DMS114 treated with DMSO at 0.1 percent for 48 hours (cell line): ENCODE measurements at regions not wholly inside any gene's neighbourhood (a gene's known extent, or its start where the extent isn't known, plus 50 kb on each side); places are given as distances from the start of the nearest gene placed in this dataset.

ENCODE experiments used
- DNase-seq: peaks from one replicate; lab custom pipeline; 2025; ENCODE audit not compliant: unreplicated experiment; lab: John Stamatoyannopoulos, UW

DNA sequence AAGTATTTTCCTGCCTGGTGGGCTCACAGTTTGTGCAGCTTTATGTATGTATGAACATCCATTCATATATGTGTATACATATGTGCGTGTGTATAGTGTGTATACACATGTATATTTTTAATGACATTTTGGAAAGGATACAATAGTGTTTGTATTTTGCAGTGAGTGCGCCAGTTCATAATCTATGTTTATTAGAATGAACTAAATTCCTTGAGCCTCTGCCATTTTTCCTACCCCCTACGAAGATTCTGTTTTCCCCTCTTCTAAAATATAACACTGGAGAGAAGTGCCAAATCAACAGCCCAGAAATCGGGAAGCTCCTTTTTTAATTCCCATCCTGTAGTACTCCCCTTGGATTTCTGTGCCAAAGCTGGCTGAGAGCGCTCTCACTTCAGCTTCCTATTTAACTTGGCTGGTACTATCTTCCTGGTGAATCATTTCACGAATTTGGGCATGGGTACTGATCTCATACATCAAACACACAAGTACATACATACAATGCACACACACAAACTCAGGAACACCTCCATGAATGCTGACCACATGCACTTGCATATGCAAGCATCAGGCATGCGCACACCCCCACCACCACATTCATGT, 578.4 kb upstream of the WWC1 start:
- no peak for DNase-seq

DNA sequence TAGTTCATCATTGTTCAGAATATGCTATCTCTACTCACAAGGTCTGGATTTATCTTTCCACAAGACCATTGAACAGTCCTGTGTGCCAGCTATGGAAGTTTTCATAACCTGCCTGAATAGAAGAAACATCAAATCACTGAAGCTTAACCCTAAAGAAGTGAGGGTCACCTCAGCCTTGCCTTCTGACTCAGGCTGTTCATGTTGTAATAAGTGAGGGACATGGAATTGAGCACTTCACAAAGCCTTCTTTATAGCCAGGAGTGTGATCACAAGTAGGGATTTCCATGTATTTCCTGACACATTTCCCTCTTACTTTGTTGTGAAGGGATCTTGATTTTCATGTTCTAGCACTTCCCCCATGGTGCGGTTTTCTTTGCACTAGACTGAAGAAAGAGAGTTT, 577.5 kb upstream of the WWC1 start:
- DNase-seq = no peak

DNA sequence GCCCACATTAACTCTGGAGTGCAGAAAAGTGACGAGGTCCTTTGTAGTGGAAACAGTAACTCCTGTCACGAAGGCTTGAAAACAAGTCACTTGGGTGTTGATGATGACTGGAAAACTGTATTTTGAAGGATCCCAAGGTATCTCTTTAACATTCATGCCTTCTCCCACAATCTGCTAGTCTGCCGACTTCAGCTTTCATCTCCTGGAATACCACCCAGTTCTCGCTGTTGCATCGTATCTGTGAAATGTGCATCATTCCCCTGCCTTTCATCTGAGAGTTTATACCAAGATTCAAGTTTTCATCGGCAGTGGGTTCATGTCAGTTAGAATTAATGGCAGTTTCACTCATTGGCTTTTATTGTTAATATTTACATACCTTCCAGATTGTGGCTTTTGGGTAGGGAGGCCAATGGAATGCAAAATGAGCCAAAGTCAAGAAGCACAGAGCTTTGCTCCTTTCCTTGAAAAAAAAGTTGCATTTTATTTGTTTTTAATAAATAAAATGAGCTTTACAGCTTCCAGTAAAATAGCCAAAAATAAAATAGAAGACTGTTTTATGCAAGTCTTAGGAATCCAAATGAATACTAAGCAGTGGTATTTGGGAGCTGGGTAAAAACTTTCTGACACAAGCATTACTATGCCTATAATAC, 575.2 kb upstream of the WWC1 start:
- DNase-seq = no peak

DNA sequence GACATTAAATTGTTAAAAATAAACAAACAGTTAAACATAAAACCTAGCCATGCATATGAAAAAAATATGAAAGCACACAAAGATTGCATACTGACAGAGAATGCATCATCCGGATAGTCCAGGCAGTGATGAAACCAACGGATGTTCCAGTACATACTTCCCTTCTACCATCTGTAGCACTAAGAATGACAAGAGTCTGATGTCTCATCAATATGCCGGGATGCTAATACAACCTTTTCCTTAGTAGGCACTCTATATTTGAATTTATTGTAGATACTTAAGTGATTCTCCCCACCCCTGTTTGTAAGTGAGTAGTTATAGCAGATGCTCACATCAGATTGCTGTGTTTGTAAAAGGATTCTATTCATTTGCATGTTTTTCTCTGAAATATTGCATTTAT, 571.2 kb upstream of the WWC1 start:
- no peak for DNase-seq

DNA sequence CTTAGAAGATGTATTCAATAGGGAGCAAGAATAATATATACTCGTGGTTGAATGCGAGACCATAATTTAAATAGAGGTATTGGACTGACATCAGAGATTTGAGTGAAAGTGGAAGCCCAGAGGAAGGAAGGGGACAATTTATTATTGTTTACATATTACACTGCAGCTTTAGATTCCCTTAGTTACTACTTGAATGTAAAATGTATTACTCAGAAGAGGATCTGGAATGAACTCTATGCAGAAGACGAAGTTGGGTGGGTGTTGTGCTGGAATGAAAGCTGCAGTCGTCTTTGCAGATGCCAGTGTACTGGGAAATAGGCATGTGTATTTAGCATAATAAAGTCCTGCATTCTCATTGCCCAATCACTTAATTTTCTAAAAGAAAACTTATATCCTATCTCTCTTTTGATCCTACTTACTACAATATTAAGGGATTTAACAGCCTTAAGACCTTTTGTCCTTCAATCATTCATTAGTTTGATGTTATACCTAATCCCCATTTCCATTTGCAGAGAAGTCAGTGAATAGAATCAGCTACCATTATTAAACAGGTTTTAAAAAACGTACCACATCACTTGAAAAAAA, 570.7 kb upstream of the WWC1 start:
- DNase-seq = no peak

DNA sequence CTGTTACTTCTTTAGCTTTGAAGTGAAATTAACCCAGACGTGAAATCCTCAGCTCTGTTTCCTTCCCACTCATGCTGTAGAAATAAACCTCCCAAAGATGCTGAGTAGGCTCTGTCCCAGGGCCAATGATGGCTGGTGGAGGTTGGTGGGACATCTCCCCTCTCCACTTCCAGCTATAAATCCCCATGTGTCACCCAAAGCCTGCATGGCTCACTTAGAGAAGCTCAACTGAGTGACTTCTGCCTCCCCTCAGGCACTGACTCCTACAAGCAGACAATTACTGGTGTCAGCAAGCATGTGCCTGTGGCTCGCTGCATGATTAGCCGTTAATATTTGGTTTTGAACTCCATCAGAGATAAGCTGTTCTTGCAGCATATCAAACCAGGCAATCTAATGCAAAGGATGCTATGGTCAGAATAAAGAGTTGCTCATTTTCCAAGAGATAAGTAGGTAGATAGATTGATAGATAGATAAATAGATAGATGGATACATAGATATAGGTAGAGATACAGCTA, 569.5 kb upstream of the WWC1 start:
- DNase-seq = no peak

DNA sequence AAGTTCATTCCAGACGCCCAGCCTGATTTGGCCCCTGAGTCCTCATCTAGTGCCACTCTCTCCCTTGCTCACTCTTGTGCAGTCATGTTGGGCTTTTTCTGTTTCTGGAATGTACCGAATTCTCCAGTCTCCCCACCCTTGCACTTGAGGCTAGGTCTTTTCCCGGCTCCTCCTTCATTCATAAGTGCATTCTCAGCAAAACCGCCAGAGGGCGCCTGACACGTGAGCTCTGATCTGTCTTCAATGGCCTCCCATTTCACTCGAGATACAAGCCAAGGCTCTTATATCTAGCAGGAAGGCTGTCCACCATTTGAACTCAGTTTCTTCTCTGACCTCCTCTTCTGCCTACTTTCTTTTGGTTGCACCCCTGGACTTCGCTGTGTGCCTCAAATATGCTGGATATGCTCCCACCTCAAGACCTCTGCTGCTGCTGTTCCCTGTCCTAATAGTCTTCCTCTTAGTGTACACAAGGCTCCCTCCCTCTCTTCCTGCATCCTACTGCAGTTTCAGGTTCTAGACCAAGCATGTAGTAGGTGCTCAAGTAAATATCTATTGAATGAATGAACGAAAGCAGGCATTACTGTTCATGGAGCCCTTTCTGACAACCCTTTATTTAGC, 568.1 kb upstream of the WWC1 start:
- peak; percentile 42 for DNase-seq

DNA sequence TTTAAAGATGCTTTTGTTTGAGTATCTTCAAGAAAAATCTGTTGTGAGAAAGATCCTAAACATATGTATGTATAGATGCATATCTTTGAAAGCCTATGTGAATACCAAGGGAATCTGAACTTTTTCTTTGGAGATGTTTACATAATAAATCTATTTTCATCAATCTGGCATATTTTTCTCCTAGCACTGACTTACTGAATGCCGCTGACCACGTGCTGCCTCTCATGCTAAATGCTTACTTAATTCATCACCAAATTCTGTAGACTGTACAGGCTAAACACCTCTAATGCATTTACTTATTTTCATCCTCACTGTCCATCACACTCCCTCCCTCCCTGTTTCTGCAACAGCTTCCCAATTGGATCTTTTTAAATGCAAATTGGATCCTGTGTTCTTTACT, 566.2 kb upstream of the WWC1 start:
- DNase-seq = no peak

DNA sequence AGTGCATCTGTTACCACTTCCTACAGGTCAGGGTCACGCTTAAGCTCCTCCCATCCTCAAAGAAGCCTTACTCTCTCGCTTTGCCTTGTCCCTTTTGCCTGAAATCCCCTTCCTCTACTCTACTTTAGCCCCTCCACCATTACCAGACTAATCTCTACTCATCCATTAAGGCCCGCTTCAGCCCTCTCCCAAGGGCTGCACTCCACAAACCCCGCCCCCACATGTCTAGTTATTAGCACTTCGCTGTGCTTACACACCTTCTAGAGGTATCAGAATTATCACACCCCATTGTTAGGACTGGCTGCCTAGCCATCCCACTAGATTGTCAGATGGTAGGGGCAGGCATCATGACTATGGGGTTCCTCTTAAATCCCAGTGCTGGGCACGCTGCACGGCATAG, 565.7 kb upstream of the WWC1 start:
- DNase-seq = no peak

DNA sequence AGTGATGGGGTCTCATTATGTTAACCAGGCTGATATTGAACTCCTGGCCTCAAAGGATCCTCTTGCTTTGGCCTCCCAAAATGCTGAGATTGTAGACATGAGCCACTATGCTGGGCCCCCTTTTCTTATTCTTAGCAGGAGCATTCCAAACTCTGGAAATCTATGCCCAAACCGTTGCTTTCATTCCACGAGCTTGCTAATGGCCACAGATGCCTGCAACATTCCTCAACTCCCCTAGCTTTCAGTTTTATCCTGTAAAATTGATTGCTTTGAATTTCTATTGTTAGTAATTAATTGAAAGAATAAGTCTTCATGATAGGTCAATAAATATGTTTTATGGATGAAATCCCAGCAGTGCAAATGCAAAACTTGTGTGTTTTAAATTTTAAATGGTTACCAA, 564.8 kb upstream of the WWC1 start:
- DNase-seq = no peak

DNA sequence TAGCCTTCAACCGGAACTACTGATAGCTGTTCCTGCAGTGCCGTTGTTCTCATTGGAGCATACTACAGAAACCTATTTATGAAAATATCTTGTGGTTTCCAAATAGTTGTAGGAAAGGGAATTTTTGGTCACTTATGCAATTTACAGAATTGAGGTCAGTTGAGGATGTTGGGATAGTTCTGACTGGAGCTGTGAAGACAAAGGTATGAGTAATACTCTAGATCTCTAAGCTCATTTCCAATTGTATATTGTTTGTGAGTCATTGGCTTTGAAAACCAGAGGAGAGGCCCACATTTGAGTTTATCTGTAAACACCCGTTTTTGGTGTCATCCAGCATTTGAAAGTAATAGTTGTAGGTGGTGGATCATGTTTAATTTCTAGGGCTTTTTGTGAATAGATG, 561.3 kb upstream of the WWC1 start:
- no peak for DNase-seq

DNA sequence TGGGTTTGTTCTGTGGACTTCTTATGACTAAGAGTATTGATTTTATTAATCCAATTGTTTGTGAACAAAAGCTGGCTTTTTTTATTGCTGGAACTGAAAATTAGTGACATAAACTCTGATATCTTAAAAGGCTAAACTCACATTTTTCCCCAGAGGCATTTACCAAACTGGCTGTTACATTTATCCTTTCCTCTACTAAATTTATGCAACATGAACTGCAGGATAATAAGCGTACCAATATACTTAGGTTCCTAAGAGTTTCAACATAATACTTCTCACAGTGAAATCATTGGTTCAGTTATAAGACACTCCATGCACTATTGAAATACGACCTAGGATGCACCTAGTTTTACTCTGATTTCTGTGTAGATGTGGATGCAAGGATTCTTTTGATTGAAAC, 560.8 kb upstream of the WWC1 start:
- DNase-seq = no peak

DNA sequence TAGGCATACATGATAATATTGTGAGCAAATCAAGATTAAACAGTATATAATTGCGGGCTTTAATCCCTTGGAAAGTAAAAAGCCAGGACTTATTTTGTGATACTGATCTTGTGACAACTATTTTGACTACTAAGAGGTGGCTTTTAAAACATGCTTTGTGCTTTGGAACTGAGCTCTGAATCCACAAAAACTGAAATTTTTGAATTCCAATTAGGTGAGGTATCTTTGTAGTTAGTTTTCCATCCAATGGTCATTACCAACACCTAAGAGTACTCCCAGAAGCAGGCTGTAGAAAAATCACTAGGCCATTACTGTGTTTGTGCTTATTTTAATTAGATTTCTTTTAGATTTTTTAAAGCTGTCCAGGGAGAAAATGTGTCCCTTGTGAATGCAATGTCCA, 559.5 kb upstream of the WWC1 start:
- no peak for DNase-seq

DNA sequence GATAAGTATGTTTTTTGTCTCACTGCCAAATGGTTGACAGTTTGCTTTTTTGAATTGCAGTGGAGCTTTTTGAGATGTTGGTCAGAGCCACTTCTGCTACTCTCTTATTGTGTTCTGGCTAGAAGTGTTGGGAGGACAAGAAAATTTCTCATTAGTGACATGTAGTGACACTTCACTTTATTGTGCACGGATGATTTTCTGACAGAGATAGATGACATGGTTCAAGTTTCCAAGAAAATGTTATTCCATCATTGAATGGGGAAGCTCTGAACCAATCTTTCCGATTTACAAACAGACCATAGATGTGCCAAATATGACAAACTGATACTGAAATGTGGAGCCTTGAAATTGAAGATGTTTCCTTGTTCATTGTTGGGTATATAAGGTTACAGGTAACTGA, 558.9 kb upstream of the WWC1 start:
- no peak for DNase-seq

DNA sequence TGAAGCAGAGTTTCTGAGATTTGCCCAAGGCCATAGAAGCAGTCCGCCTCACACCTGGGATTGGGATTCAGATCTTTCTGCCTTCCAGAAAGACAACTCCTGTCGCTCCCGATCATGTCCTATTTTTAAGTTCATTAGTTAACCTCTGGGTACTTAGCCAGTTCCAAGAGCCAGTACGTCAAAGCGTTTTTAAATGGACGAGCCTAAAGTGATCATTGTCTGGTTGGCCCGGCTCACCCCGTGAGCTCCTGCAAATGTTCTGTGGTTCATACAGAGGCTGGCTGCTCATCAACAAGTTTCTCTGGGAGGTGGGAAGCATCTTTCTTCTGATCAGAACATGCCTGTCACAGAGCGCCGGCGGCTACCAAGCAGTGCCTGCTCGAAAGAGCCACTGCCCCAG, 554.5 kb upstream of the WWC1 start:
- no peak for DNase-seq

DNA sequence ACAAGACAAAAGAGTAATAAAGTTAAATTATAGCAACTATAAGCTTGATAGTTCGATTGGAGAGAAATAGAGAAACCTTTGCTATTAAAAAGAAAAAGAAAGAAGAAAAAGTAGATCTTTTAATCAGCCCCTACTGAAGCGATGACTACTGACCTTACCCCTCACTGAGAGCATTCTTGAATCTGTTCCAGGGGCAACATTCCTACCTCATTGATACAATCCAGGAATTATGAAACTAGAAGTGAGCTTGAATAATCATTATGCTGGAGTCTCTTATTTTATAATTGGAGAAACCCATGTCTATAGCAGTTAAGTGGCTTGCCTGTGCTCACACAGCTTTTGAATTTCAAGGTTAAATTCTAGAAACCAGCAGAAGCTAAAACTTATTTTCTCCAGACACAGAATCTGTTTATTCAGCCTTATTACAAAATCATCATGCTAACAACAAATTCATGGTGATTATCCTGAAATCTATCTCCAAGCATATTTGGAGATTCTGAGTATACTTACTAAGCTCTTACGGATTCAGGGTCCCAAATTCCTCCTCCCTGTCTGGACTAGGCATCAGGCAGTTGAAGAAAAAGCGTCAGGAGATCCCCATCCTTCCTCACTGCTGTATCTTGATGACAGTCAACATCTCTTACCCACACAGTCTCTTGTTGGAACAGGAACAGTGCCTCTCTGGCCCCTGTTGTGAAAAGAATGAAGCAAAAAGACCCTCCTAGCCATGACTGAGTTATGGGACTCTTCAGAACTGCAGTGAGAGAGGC, 547.6 kb upstream of the WWC1 start:
- DNase-seq = no peak

DNA sequence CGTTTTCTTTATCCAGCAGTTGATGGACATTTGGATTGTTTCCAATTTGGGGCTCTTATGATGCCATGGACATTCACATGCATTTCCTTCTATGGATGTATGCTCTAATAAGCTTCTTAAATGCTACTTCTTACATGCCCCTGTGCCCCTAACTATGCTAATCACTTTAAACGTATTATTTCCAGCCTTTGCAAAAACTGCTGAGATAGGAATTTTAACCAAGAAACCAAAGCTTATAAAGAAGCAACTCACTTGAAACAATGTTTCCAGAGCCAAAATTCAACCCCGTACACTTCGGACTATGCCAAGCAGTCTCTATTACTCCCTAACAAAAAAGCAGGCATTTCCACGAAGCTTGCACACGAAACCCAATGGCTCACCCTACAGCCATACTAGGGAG, 545.6 kb upstream of the WWC1 start:
- DNase-seq = no peak

DNA sequence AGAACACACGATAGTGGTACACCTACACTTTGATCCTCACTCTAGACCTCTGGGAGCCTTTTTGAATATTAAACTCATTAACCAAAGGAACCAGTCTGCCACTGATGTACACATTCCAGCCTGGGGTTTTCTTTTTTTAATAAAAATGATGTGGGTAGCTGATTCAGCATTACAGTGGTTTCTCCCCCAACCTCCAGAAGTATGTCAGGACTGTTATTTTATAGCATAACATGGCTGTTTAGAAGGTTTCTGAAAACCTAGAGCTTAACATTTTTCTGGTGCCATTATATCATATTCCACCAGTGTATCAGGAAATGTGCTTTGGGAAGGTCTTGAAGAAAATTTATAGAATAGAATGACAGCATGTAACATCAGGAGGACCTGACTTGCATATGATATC, 540.9 kb upstream of the WWC1 start:
- DNase-seq = no peak

DNA sequence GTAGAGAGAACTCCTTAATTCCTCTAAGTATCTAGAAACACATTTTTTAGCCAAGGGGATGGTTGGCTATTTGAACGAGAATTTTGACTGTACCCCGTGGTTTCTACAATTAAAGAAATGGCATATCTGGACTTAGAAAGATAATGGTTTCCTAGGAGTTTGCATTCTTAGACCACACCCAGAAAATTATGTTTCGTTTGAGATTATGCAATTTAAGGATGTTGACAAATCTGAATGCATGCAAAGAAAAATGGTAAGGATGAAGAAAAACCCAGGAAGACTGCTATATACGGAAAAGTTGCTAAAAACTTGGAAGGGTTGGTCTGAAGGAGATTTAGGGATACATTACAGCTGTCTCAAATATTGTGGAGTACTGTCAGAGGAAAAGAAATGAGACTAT, 538.5 kb upstream of the WWC1 start:
- no peak for DNase-seq

DNA sequence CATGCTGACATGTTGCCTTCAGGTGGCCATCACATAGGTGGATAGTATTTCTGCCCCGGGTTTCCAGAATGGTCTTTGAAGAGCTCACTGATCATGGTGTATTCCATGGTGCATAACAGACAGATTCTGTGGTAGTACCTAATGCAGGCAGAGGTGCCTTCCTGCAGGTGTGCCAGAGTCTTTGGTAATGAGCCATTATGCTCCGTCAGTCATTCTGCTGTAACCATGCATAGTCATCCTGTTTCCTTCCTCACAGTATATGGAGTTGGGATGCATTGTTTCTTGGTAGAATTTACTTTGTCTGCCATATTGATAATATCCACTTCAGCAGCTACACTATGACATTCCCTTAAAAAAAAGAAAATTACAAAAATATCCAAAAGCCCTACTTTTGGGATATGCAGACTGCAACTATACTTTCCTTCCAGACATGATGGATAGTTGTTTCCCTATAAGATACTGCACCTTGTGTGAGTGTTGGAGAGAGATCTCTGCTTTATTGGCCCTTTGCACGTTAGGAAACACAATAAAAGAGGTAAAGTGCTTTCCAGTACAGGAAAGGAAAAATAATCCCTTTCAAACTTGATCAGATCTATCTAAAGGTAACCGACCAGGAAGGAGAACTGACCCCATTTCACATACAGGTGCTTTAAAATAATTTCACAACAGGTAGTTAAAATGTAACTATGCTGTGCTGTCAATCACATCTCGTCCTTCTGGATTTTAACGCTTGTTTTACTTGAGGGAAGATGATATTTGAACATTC, 537.5 kb upstream of the WWC1 start:
- no peak for DNase-seq

DNA sequence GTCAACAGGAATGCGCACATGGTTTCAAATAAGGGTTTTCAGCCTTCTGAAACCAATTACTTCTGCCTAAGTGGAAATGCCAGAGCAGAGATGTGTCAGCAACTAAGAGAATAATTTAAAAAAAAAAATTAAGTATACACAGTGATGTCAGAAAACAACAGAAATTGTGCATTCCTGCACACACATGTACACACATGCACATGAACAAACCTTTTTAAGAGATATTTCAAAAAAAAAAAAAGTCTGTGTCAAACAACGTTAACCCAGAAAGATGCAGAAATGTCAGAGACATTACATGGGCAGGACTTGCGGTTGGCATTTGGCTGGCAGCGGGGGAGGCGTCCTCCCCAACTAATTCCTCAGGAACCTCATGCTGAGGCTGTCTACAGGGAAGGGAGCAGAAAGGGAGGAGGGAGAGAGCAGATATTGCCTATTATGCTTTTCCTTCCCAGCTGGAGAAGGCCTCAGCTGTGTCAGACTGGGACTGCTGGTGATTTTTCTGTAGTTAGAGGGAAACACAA, 536.9 kb upstream of the WWC1 start:
- no peak for DNase-seq
